Cerebellar nuclear complex (tissue), 1 donor: ENCODE measurements at regions not wholly inside any gene's neighbourhood (a gene's known extent, or its start where the extent isn't known, plus 50 kb on each side); places are given as distances from the start of the nearest gene placed in this dataset.

Source experiments
- DNase-seq, 2 experiments: peaks; one replicate each; lab custom pipeline; 2025; lab: John Stamatoyannopoulos, UW

GRCh38 chr3:43207628-43208085 lies 78.7 kb upstream of the SNRK start:
- DNase-seq: no peak

GRCh38 chr3:43206632-43207031 lies 79.7 kb upstream of the SNRK start:
- DNase-seq: no peak

GRCh38 chr3:43206105-43206504 lies 80.2 kb upstream of the SNRK start:
- DNase-seq: no peak

- no peak for DNase-seq
Observed at GRCh38 chr3:43203022-43203421, 83.3 kb upstream of the SNRK start.

- DNase-seq: no peak
Observed at GRCh38 chr3:43201581-43201980, 84.8 kb upstream of the SNRK start.

GRCh38 chr3:43199645-43200306 lies 86.6 kb upstream of the SNRK start:
- DNase-seq: no peak

GRCh38 chr3:43198791-43199644 lies 87.3 kb upstream of the SNRK start:
- no peak for DNase-seq

GRCh38 chr3:43198301-43198700 lies 88.0 kb upstream of the SNRK start:
- no peak for DNase-seq

- no peak for DNase-seq
Observed at GRCh38 chr3:43197181-43197580, 89.2 kb upstream of the SNRK start.

- no peak for DNase-seq
Observed at GRCh38 chr3:43196721-43197120, 89.6 kb upstream of the SNRK start.

- DNase-seq: no peak
Observed at GRCh38 chr3:43195115-43195498, 89.2 kb upstream of the POMGNT2 start.

GRCh38 chr3:43194490-43195114 lies 88.7 kb upstream of the POMGNT2 start:
- no peak for DNase-seq

- no peak for DNase-seq
Observed at GRCh38 chr3:43194069-43194468, 88.2 kb upstream of the POMGNT2 start.

GRCh38 chr3:43192028-43192427 lies 86.1 kb upstream of the POMGNT2 start:
- no peak for DNase-seq

GRCh38 chr3:43191116-43191515 lies 85.2 kb upstream of the POMGNT2 start:
- no peak for DNase-seq

GRCh38 chr3:43190670-43191069 lies 84.8 kb upstream of the POMGNT2 start:
- DNase-seq: no peak

GRCh38 chr3:43187836-43188479 lies 82.1 kb upstream of the POMGNT2 start:
- peak; percentile 15 to 43 for DNase-seq

- no peak for DNase-seq
Observed at GRCh38 chr3:43185983-43186314, 80.1 kb upstream of the POMGNT2 start.

GRCh38 chr3:43185274-43185982 lies 79.5 kb upstream of the POMGNT2 start:
- no peak for DNase-seq

- no peak for DNase-seq
Observed at GRCh38 chr3:43183456-43183855, 77.6 kb upstream of the POMGNT2 start.

GRCh38 chr3:43181202-43181821 lies 75.4 kb upstream of the POMGNT2 start:
- DNase-seq: no peak
